Cardiac fibroblast (primary cell): ENCODE measurements at regions not wholly inside any gene's neighbourhood (a gene's known extent, or its start where the extent isn't known, plus 50 kb on each side); places are given as distances from the start of the nearest gene placed in this dataset.

Source experiments
- DNase-seq, 2 donors: peaks; one replicate each; pipeline versions ENCODE4 v3.0.0 to v3.0.0-alpha.2; 2010; ENCODE audit warnings: low read depth in 2 of 2
- H3K4me3 ChIP-seq, 2 donors: replicated peaks in 1 of 2; 1 replicate in 1 of 2; 2 replicates in 1 of 2; pipeline ENCODE4 v1.5.1; 2011; ENCODE audit warnings: low read depth in 2 of 2, low read length in 2 of 2, mild to moderate bottlenecking in 2 of 2, moderate library complexity in 1 of 2
- CTCF ChIP-seq: IDR thresholded peaks from one replicate; pipeline ENCODE4 v1.5.1; 2011; ENCODE audit warnings: low read depth, mild to moderate bottlenecking, low read length, inconsistent platforms

- peak in 1 of 2 donors; percentile 18 for DNase-seq
- TF ChIP-seq CTCF, result no peak
- no peak overlapping the region for H3K4me3 ChIP-seq
These were observed 55.5 kb upstream of the RBM15 start for GRCh38 chr1:110283677-110284076.

GRCh38 chr1:110285316-110285715, 53.9 kb upstream of the RBM15 start:
- no peak for DNase-seq
- TF ChIP-seq CTCF, result no peak
- no peak overlapping the region for H3K4me3 ChIP-seq

- H3K4me3 ChIP-seq, result no peak overlapping the region
- no peak for TF ChIP-seq CTCF
- DNase-seq, result no peak
These were observed 52.6 kb upstream of the RBM15 start for GRCh38 chr1:110286564-110286963.

GRCh38 chr1:110288111-110288510, 51.1 kb upstream of the RBM15 start:
- DNase-seq, result no peak
- no peak for TF ChIP-seq CTCF
- no peak overlapping the region for H3K4me3 ChIP-seq
